ENCODE measurements at regions not wholly inside any gene's neighbourhood (a gene's known extent, or its start where the extent isn't known, plus 50 kb on each side); places are given as distances from the start of the nearest gene placed in this dataset.

GRCh38 chr16:6969594-6969993 lies 363.1 kb upstream of the RBFOX1 start:
- Histone ChIP-seq H3K9me3 (ENCODE audit: control insufficient read depth in 2 of 3, insufficient read depth in 1 of 3, low read length in 3 of 3) (no peaks in the 10 kb centered on the region), H3K4me1 (ENCODE audit: control insufficient read depth in 2 of 3, insufficient read depth in 2 of 3, low read depth in 1 of 3, low read length in 3 of 3) (no peaks in the 10 kb centered on the region), H3K4me3 (ENCODE audit: low read length in 3 of 3) (no peak overlapping the region), H3K27me3 (ENCODE audit: control insufficient read depth, insufficient read depth, low read length) (no peaks in the 10 kb centered on the region), H3K9ac (ENCODE audit: low read length in 3 of 3) (no peak overlapping the region), H3K27ac (ENCODE audit: low read depth in 2 of 2, low read length in 2 of 2) (no peak overlapping the region), H3K36me3 (ENCODE audit: control insufficient read depth in 2 of 3, insufficient read depth in 3 of 3, low read length in 3 of 3) (no peaks in the 10 kb centered on the region)
- no peak for TF ChIP-seq CTCF (IDR thresholded peaks at IDR 0.05; ENCODE audit: borderline replicate concordance, extremely low read depth, insufficient read depth)
- intact Hi-C loops (cut with DNase I): no loop called here
- DNase-seq (no peak), FAIRE-seq (no peak)

GRCh38 chr16:6967796-6968320 lies 364.8 kb upstream of the RBFOX1 start:
- H3K9ac ChIP-seq (ENCODE audit: low read length in 3 of 3): no peak overlapping the region
- no peaks in the 10 kb centered on the region for H3K4me1 ChIP-seq (ENCODE audit: control insufficient read depth in 2 of 3, insufficient read depth in 2 of 3, low read depth in 1 of 3, low read length in 3 of 3)
- intact Hi-C loops (cut with DNase I): no loop called here
- FAIRE-seq (no peak), DNase-seq (no peak)
- no peak overlapping the region for H3K27ac ChIP-seq (ENCODE audit: low read depth in 2 of 2, low read length in 2 of 2)
- H3K27me3 ChIP-seq (ENCODE audit: control insufficient read depth, insufficient read depth, low read length): no peaks in the 10 kb centered on the region
- H3K4me3 ChIP-seq (ENCODE audit: low read length in 3 of 3): no peak overlapping the region
- no peak for TF ChIP-seq CTCF (IDR thresholded peaks at IDR 0.05; ENCODE audit: borderline replicate concordance, extremely low read depth, insufficient read depth)
- H3K9me3 ChIP-seq (ENCODE audit: control insufficient read depth in 2 of 3, insufficient read depth in 1 of 3, low read length in 3 of 3): no peaks in the 10 kb centered on the region
- H3K36me3 ChIP-seq (ENCODE audit: control insufficient read depth in 2 of 3, insufficient read depth in 3 of 3, low read length in 3 of 3): no peaks in the 10 kb centered on the region

- no peak for FAIRE-seq
- intact Hi-C loops (cut with DNase I): no loop called here
Measured at GRCh38 chr16:6966925-6967324, 365.7 kb upstream of the RBFOX1 start.

More at GRCh38 chr16:6966925-6967324, 365.7 kb upstream of the RBFOX1 start:
- Histone ChIP-seq H3K36me3 (ENCODE audit: control insufficient read depth in 2 of 3, insufficient read depth in 3 of 3, low read length in 3 of 3) (no peaks in the 10 kb centered on the region), H3K4me3 (ENCODE audit: low read length in 3 of 3) (no peak overlapping the region), H3K9ac (ENCODE audit: low read length in 3 of 3) (no peak overlapping the region), H3K4me1 (ENCODE audit: control insufficient read depth in 2 of 3, insufficient read depth in 2 of 3, low read depth in 1 of 3, low read length in 3 of 3) (no peaks in the 10 kb centered on the region), H3K27ac (ENCODE audit: low read depth in 2 of 2, low read length in 2 of 2) (no peak overlapping the region), H3K27me3 (ENCODE audit: control insufficient read depth, insufficient read depth, low read length) (no peaks in the 10 kb centered on the region), H3K9me3 (ENCODE audit: control insufficient read depth in 2 of 3, insufficient read depth in 1 of 3, low read length in 3 of 3) (no peaks in the 10 kb centered on the region)
- no peak for DNase-seq
- TF ChIP-seq CTCF (IDR thresholded peaks at IDR 0.05; ENCODE audit: borderline replicate concordance, extremely low read depth, insufficient read depth): no peak
